HEK293 (cell line): ENCODE measurements at regions not wholly inside any gene's neighbourhood (a gene's known extent, or its start where the extent isn't known, plus 50 kb on each side); places are given as distances from the start of the nearest gene placed in this dataset.

Source experiments
- CTCF ChIA-PET: fragments of 350-600 bp; formaldehyde crosslinking; extraction: SDS; loops from one replicate; lab custom pipeline; 2021; ENCODE audit warnings: antibody characterized with exemption; lab: Yijun Ruan, JAX
- POLR2A ChIA-PET: fragments of 300-600 bp; formaldehyde crosslinking; extraction: SDS; loops from one replicate; lab custom pipeline; 2020; ENCODE audit warnings: antibody characterized with exemption, inconsistent platforms; lab: Yijun Ruan, JAX
- H3K27ac ChIP-seq: fragments of 200-500 bp; sonication (Bioruptor generic); 2 replicates; pipeline ENCODE4 v1.5.1; 2014; ENCODE audit warnings: low read depth, low read length, control low read depth, inconsistent platforms; ENCODE audit errors: extremely low read depth
- H3K36me3 ChIP-seq, 2 experiments: fragments of 200-500 bp in 1 of 2; sonication (Bioruptor generic) in 1 of 2; 1 replicate in 1 of 2; 2 replicates in 1 of 2; pipeline ENCODE4 v1.5.1; 2014 to 2017; ENCODE audit warnings: inconsistent platforms in 2 of 2, low read length in 2 of 2; ENCODE audit not compliant: control insufficient read depth in 2 of 2, insufficient read depth in 1 of 2
- H3K4me1 ChIP-seq: fragments of 200-500 bp; sonication (Bioruptor generic); 2 replicates; pipeline ENCODE4 v1.5.1; 2014; ENCODE audit warnings: mild to moderate bottlenecking, low read length, inconsistent platforms; ENCODE audit not compliant: control insufficient read depth, insufficient read depth
- H3K4me3 ChIP-seq: 2 replicates; pipeline ENCODE4 v1.5.1; 2011; ENCODE audit warnings: low read depth, mild to moderate bottlenecking, control low read depth, low read length, moderate library complexity
- H3K9me3 ChIP-seq: fragments of 200-500 bp; sonication (Bioruptor generic); 2 replicates; pipeline ENCODE4 v1.5.1; 2014; ENCODE audit warnings: low read depth, low read length, inconsistent platforms; ENCODE audit not compliant: control insufficient read depth, insufficient read depth
- HOXA7 ChIP-seq: sonication (generic); formaldehyde crosslinking; IDR thresholded peaks from 2 replicates; pipeline ENCODE4 v1.8.1; 2022; ENCODE audit warnings: missing genetic modification reagents, borderline replicate concordance
- KLF7 ChIP-seq: fragments of 450-650 bp; formaldehyde crosslinking; IDR thresholded peaks from 2 replicates; pipeline ENCODE4 v1.5.1; 2016; ENCODE audit warnings: missing biosample characterization, missing genetic modification characterization, borderline replicate concordance
- PRDM2 ChIP-seq: fragments of 450-650 bp; formaldehyde crosslinking; IDR thresholded peaks from 2 replicates; pipeline ENCODE4 v1.5.1; 2016; ENCODE audit warnings: missing biosample characterization, missing genetic modification characterization, borderline replicate concordance
- SCRT2 ChIP-seq: fragments of 450-650 bp; formaldehyde crosslinking; IDR thresholded peaks from 2 replicates; pipeline ENCODE4 v1.5.1; 2016; ENCODE audit warnings: missing biosample characterization, missing genetic modification characterization
- SP3 ChIP-seq: fragments of 450-650 bp; formaldehyde crosslinking; IDR thresholded peaks from 2 replicates; pipeline ENCODE4 v1.5.1; 2016; ENCODE audit warnings: missing biosample characterization, missing genetic modification characterization
- ZBTB21 ChIP-seq: fragments of 450-650 bp; formaldehyde crosslinking; IDR thresholded peaks from 2 replicates; pipeline ENCODE4 v1.5.1; 2017; ENCODE audit warnings: missing biosample characterization, missing genetic modification characterization
- ZNF133 ChIP-seq: fragments of 450-650 bp; formaldehyde crosslinking; IDR thresholded peaks from 2 replicates; pipeline ENCODE4 v1.5.1; 2016; ENCODE audit warnings: missing biosample characterization, missing genetic modification characterization
- ZNF138 ChIP-seq: fragments of 450-650 bp; formaldehyde crosslinking; IDR thresholded peaks from 2 replicates; pipeline ENCODE4 v1.5.1; 2016; ENCODE audit warnings: missing biosample characterization, missing genetic modification characterization, borderline replicate concordance
- ZNF157 ChIP-seq: fragments of 450-650 bp; formaldehyde crosslinking; IDR thresholded peaks from 2 replicates; pipeline ENCODE4 v1.5.1; 2016; ENCODE audit warnings: missing biosample characterization, missing genetic modification characterization
- ZNF169 ChIP-seq: fragments of 450-650 bp; formaldehyde crosslinking; IDR thresholded peaks from 2 replicates; pipeline ENCODE4 v1.5.1; 2016; ENCODE audit warnings: missing biosample characterization, missing genetic modification characterization
- ZNF341 ChIP-seq: fragments of 450-650 bp; formaldehyde crosslinking; IDR thresholded peaks from 2 replicates; pipeline ENCODE4; 2016; ENCODE audit warnings: low read depth, missing biosample characterization, missing genetic modification characterization
- ZNF350 ChIP-seq: fragments of 450-650 bp; formaldehyde crosslinking; IDR thresholded peaks from 2 replicates; pipeline ENCODE4 v1.5.0; 2017; ENCODE audit warnings: missing biosample characterization, mild to moderate bottlenecking, missing genetic modification characterization
- ZNF426 ChIP-seq: fragments of 450-650 bp; formaldehyde crosslinking; IDR thresholded peaks from 2 replicates; pipeline ENCODE4 v1.5.1; 2017; ENCODE audit warnings: missing biosample characterization, missing genetic modification characterization, mild to moderate bottlenecking, inconsistent platforms, moderate library complexity
- ZNF473 ChIP-seq: fragments of 450-650 bp; formaldehyde crosslinking; IDR thresholded peaks from 2 replicates; pipeline ENCODE4 v1.5.1; 2017; ENCODE audit warnings: missing biosample characterization, missing genetic modification characterization
- ZNF501 ChIP-seq: fragments of 450-650 bp; formaldehyde crosslinking; IDR thresholded peaks from 2 replicates; pipeline ENCODE4 v1.5.1; 2016; ENCODE audit warnings: missing biosample characterization, missing genetic modification characterization
- ZNF596 ChIP-seq: fragments of 450-650 bp; IDR thresholded peaks from 2 replicates; pipeline ENCODE4 v1.5.0; 2018; ENCODE audit warnings: missing biosample characterization, mild to moderate bottlenecking, missing genetic modification characterization, moderate library complexity
- ZNF626 ChIP-seq: fragments of 450-650 bp; sonication (Bioruptor Pico); formaldehyde crosslinking; IDR thresholded peaks from 2 replicates; pipeline ENCODE4 v1.5.1; 2018; ENCODE audit warnings: missing biosample characterization, missing genetic modification characterization, inconsistent platforms
- ZNF707 ChIP-seq: fragments of 450-650 bp; formaldehyde crosslinking; IDR thresholded peaks from 2 replicates; pipeline ENCODE4 v1.5.1; 2016; ENCODE audit warnings: missing biosample characterization, missing genetic modification characterization
- ZNF768 ChIP-seq: fragments of 450-650 bp; formaldehyde crosslinking; IDR thresholded peaks from 2 replicates; pipeline ENCODE4 v1.5.1; 2018; ENCODE audit warnings: missing biosample characterization, mild to moderate bottlenecking, missing genetic modification characterization
- ZNF791 ChIP-seq: fragments of 450-650 bp; formaldehyde crosslinking; IDR thresholded peaks from 2 replicates; pipeline ENCODE4 v1.5.1; 2016; ENCODE audit warnings: missing biosample characterization, missing genetic modification characterization
- ZNF837 ChIP-seq: fragments of 450-650 bp; formaldehyde crosslinking; IDR thresholded peaks from 2 replicates; pipeline ENCODE4 v1.5.1; 2016; ENCODE audit warnings: missing biosample characterization, missing genetic modification characterization
- ZNF843 ChIP-seq: fragments of 450-650 bp; formaldehyde crosslinking; IDR thresholded peaks from 2 replicates; pipeline ENCODE4 v1.5.1; 2016; ENCODE audit warnings: missing biosample characterization, missing genetic modification characterization
- ZSCAN30 ChIP-seq: fragments of 450-650 bp; IDR thresholded peaks from 2 replicates; pipeline ENCODE4 v1.5.1; 2018; ENCODE audit warnings: missing biosample characterization, mild to moderate bottlenecking, missing genetic modification characterization, moderate library complexity
- TF ChIP-seq, protein P1 (sequence below): fragments of 450-650 bp; formaldehyde crosslinking; IDR thresholded peaks from 2 replicates; pipeline ENCODE4 v1.5.1; 2017; ENCODE audit warnings: missing biosample characterization, missing genetic modification characterization
- TF ChIP-seq, protein P2 (sequence below): fragments of 450-650 bp; formaldehyde crosslinking; IDR thresholded peaks from 2 replicates; pipeline ENCODE4 v1.5.1; 2017; ENCODE audit warnings: missing biosample characterization, missing genetic modification characterization
- TF ChIP-seq, protein P3 (sequence below): fragments of 450-650 bp; formaldehyde crosslinking; IDR thresholded peaks from 2 replicates; pipeline ENCODE4 v1.5.1; 2016; ENCODE audit warnings: missing biosample characterization, missing genetic modification characterization, low read depth
- TF ChIP-seq, protein P4 (sequence below): fragments of 450-650 bp; formaldehyde crosslinking; IDR thresholded peaks from 2 replicates; pipeline ENCODE4 v1.5.1; 2016; ENCODE audit warnings: missing biosample characterization, missing genetic modification characterization

DNA sequence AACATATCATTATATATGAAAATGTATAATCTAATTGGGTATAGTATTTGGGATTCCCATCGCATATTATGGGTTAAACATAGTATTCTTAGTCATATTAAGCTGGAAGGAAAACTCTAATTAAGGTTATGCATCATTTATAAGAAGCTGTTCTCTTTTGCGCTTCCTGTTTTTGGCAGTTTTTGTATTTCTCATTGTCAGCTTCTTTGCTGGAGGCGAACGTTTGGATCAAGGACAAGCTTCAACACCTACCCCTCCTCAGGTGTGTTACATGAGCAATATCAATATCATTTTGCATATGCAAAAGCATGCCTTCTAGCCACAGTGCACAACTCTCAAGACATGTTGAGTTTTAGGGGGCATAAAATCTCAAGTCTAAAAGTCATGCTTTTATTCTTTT, 439.8 kb downstream of the TDRD3 start:
- ChIA-PET CTCF (no interaction called here), POLR2A (no interaction called here)
- no peaks in the 10 kb centered on the region for H3K36me3 ChIP-seq
- no peaks in the 10 kb centered on the region for H3K9me3 ChIP-seq
- no peak overlapping the region for H3K4me3 ChIP-seq
- no peak overlapping the region for H3K27ac ChIP-seq
- TF ChIP-seq ZNF768 (tag by site-specific recombination) (no peak), ZNF501 (tag by site-specific recombination) (no peak), ZNF473 (no peak), ZNF138 (no peak), ZNF626 (no peak), ZNF791 (tag by site-specific recombination) (no peak), ZNF596 (no peak), ZNF843 (tag by site-specific recombination) (no peak), ZNF707 (tag by site-specific recombination) (no peak), ZNF133 (tag by site-specific recombination) (no peak), ZNF157 (no peak), HOXA7 (no peak), ZNF350 (tag by site-specific recombination) (no peak), PRDM2 (tag by site-specific recombination) (no peak), ZNF837 (no peak), SCRT2 (no peak), ZSCAN30 (no peak)
- TF ChIP-seq, protein P1, sequence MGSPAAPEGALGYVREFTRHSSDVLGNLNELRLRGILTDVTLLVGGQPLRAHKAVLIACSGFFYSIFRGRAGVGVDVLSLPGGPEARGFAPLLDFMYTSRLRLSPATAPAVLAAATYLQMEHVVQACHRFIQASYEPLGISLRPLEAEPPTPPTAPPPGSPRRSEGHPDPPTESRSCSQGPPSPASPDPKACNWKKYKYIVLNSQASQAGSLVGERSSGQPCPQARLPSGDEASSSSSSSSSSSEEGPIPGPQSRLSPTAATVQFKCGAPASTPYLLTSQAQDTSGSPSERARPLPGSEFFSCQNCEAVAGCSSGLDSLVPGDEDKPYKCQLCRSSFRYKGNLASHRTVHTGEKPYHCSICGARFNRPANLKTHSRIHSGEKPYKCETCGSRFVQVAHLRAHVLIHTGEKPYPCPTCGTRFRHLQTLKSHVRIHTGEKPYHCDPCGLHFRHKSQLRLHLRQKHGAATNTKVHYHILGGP (tag by site-specific recombination), result no peak
- H3K4me1 ChIP-seq, result no peaks in the 10 kb centered on the region

DNA sequence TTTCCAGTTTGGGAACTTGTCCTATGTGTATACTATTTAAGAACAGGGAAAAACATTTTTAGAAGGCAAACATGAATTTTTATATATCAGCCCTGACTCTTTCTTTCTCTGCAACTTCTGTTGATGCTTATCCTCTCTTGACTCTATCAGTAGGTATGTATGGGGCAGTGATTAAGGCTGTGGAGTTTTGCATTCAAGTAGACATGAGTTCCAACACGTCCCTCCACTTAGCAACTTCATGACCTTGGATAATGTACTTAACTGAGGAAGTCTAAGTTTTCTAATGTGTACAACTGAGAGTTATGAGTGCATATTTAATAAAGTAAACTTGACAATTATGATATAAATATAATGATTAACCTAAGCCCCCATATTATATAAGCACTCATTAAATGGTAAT, 414.6 kb downstream of the TDRD3 start:
- CTCF ChIA-PET, result no interaction called here
- Histone ChIP-seq H3K4me3 (no peak overlapping the region), H3K4me1 (no peaks in the 10 kb centered on the region), H3K36me3 (no peaks in the 10 kb centered on the region), H3K27ac (no peak overlapping the region), H3K9me3 (no peaks in the 10 kb centered on the region)
- POLR2A ChIA-PET, result no interaction called here
- TF ChIP-seq ZNF169 (tag by site-specific recombination) (no peak), ZBTB21 (tag by site-specific recombination) (no peak), SP3 (tag by site-specific recombination) (no peak), ZNF837 (no peak), ZNF426 (tag by site-specific recombination) (no peak), ZNF341 (tag by site-specific recombination) (no peak), KLF7 (tag by site-specific recombination) (no peak)
- TF ChIP-seq, protein P2, sequence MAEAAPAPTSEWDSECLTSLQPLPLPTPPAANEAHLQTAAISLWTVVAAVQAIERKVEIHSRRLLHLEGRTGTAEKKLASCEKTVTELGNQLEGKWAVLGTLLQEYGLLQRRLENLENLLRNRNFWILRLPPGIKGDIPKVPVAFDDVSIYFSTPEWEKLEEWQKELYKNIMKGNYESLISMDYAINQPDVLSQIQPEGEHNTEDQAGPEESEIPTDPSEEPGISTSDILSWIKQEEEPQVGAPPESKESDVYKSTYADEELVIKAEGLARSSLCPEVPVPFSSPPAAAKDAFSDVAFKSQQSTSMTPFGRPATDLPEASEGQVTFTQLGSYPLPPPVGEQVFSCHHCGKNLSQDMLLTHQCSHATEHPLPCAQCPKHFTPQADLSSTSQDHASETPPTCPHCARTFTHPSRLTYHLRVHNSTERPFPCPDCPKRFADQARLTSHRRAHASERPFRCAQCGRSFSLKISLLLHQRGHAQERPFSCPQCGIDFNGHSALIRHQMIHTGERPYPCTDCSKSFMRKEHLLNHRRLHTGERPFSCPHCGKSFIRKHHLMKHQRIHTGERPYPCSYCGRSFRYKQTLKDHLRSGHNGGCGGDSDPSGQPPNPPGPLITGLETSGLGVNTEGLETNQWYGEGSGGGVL (tag by site-specific recombination), result no peak
- TF ChIP-seq, protein P3, sequence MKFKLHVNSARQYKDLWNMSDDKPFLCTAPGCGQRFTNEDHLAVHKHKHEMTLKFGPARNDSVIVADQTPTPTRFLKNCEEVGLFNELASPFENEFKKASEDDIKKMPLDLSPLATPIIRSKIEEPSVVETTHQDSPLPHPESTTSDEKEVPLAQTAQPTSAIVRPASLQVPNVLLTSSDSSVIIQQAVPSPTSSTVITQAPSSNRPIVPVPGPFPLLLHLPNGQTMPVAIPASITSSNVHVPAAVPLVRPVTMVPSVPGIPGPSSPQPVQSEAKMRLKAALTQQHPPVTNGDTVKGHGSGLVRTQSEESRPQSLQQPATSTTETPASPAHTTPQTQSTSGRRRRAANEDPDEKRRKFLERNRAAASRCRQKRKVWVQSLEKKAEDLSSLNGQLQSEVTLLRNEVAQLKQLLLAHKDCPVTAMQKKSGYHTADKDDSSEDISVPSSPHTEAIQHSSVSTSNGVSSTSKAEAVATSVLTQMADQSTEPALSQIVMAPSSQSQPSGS (tag by site-specific recombination), result no peak
- TF ChIP-seq, protein P4, sequence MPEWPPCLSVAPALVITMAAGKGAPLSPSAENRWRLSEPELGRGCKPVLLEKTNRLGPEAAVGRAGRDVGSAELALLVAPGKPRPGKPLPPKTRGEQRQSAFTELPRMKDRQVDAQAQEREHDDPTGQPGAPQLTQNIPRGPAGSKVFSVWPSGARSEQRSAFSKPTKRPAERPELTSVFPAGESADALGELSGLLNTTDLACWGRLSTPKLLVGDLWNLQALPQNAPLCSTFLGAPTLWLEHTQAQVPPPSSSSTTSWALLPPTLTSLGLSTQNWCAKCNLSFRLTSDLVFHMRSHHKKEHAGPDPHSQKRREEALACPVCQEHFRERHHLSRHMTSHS (tag by site-specific recombination), result no peak
